Nephron (organoid): ENCODE measurements at regions not wholly inside any gene's neighbourhood (a gene's known extent, or its start where the extent isn't known, plus 50 kb on each side); places are given as distances from the start of the nearest gene placed in this dataset.
A peak's percentile ranks its signal among the peaks of the same experiment; 100 is the strongest.

Source experiments
- H3K27ac Mint-ChIP-seq, 3 experiments: 2 replicates each; pipeline ENCODE4 v1.8.0; 2020; ENCODE audit warnings: mixed read lengths in 3 of 3, mild to moderate bottlenecking in 2 of 3, moderate library complexity in 1 of 3
- H3K27me3 Mint-ChIP-seq: 2 replicates; pipeline ENCODE4 v1.8.0; 2021; ENCODE audit warnings: low read depth, mild to moderate bottlenecking, moderate library complexity, mixed read lengths
- H3K36me3 Mint-ChIP-seq: 2 replicates; pipeline ENCODE4 v1.8.0; 2020; ENCODE audit warnings: low read depth, mixed read lengths
- H3K4me1 Mint-ChIP-seq: 2 replicates; pipeline ENCODE4 v1.8.0; 2020; ENCODE audit warnings: mixed read lengths
- H3K4me3 Mint-ChIP-seq, 3 experiments: 2 replicates each; pipeline ENCODE4 v1.8.0; 2020; ENCODE audit warnings: mild to moderate bottlenecking in 3 of 3, mixed read lengths in 3 of 3, moderate library complexity in 2 of 3
- H3K9me3 Mint-ChIP-seq: 2 replicates; pipeline ENCODE4 v1.8.0; 2020; ENCODE audit warnings: mixed read lengths
- TF ChIP-seq, protein P1 (sequence below), 3 experiments: fragments of 200-600 bp; sonication (generic); IDR thresholded peaks; one replicate each; pipeline ENCODE4 v1.5.0; 2021; ENCODE audit warnings: antibody characterized with exemption in 3 of 3; ENCODE audit not compliant: unreplicated experiment in 3 of 3

DNA sequence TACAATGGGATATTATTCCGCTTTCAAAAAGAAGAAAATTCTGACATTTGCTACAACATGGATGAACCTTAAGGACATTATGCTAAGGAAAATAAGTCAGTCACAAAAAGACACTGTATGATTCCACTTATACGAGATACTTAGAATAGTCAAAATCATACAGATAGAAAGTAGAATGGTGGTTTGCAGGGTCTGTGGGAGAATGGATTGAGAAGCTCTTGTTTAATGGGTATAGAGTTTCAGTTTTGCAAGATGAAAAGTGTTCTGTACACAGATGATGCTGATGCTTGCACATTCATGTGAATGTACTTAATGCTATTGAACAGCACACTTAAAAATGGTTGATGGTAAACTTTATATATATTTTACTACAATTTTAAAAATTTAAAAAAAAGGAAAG lies 2050.7 kb upstream of the WWC1 start:
- no peak overlapping the region for H3K27ac Mint-ChIP-seq
- TF ChIP-seq, protein P1, sequence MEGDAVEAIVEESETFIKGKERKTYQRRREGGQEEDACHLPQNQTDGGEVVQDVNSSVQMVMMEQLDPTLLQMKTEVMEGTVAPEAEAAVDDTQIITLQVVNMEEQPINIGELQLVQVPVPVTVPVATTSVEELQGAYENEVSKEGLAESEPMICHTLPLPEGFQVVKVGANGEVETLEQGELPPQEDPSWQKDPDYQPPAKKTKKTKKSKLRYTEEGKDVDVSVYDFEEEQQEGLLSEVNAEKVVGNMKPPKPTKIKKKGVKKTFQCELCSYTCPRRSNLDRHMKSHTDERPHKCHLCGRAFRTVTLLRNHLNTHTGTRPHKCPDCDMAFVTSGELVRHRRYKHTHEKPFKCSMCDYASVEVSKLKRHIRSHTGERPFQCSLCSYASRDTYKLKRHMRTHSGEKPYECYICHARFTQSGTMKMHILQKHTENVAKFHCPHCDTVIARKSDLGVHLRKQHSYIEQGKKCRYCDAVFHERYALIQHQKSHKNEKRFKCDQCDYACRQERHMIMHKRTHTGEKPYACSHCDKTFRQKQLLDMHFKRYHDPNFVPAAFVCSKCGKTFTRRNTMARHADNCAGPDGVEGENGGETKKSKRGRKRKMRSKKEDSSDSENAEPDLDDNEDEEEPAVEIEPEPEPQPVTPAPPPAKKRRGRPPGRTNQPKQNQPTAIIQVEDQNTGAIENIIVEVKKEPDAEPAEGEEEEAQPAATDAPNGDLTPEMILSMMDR (IDR thresholded peaks at IDR 0.05; ENCODE audit: unreplicated experiment in 3 of 3), result no peak
- H3K4me3 Mint-ChIP-seq, result no peak overlapping the region
- no peaks in the 10 kb centered on the region for H3K4me1 Mint-ChIP-seq
- no peaks in the 10 kb centered on the region for H3K36me3 Mint-ChIP-seq
- peaks cover 25% of the 10 kb centered on the region for H3K9me3 Mint-ChIP-seq
- no peaks in the 10 kb centered on the region for H3K27me3 Mint-ChIP-seq

DNA sequence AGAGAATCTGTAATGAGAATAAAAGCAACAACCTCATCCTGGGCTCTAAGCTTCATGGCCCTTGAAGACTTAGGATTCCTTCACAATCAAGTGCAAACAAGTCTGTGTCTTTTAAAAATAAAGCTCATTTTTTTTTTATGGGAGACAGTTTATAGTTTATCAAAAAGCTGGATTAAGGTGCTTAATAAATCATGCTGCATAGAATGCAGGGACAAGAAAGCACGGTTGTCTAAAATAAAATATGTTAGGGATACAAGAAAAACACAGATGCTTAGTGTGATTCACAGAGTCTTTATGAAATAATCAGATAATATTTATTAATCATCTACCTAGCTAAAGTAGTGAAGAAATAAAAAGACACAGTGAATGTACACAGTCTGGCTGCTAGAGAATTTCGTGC lies 2045.9 kb upstream of the WWC1 start:
- Mint-ChIP-seq H3K27me3 (no peaks in the 10 kb centered on the region), H3K4me1 (peaks cover 4% of the 10 kb centered on the region), H3K4me3 (no peak overlapping the region), H3K27ac (no peak overlapping the region), H3K9me3 (peaks cover 8% of the 10 kb centered on the region), H3K36me3 (no peaks in the 10 kb centered on the region)
- TF ChIP-seq, protein P1 (IDR thresholded peaks at IDR 0.05; ENCODE audit: unreplicated experiment in 3 of 3), result no peak

DNA sequence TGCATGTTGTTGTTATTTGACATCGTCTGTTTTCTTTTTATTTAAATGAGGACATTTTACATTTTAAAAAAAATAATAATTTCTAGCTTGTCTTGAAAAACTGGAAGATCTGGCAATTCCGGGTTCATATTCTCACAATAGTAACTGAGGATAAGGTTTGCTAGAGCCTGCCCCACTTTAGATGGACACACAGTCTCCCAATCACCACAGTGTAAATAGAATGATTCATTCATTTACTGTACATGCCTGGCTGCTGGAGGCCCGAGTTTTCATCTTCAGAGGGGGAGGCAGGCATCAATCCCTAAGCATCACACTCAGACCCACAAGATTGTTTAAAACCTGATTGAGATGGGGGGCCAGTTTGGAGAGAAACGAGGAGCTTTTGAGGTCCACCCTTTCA lies 2039.7 kb upstream of the WWC1 start:
- Mint-ChIP-seq H3K27ac (peak overlapping the region in 1 of 3 experiments; percentile 71), H3K4me3 (peak overlapping the region in 2 of 3 experiments; percentile 50 to 64)

DNA sequence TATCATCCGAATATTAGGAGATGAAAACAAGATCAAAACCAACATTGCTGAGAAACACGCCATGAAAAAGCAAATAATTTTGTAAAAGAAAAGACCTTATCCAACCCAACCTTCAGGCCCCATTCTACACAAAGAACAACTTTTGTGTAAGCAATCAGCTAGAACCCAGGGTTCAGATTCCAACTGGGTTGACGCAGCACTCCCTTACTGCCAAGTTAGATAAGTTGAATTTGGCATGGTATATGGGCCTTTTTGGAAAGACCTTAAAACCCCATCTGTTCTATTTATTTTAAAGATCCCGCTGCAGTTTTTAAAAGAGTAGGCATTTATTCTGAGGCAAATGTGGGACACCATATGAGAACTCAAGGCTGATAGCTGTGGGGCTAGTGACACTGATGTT lies 2033.8 kb upstream of the WWC1 start:
- peaks cover 2% of the 10 kb centered on the region for H3K4me1 Mint-ChIP-seq
- H3K27me3 Mint-ChIP-seq, result peaks cover 5% of the 10 kb centered on the region
- no peak overlapping the region for H3K27ac Mint-ChIP-seq
- H3K36me3 Mint-ChIP-seq, result no peaks in the 10 kb centered on the region
- no peaks in the 10 kb centered on the region for H3K9me3 Mint-ChIP-seq
- TF ChIP-seq, protein P1 (IDR thresholded peaks at IDR 0.05; ENCODE audit: unreplicated experiment in 3 of 3), result no peak
- H3K4me3 Mint-ChIP-seq, result no peak overlapping the region

More for the DNA sequence above, 2039.7 kb upstream of the WWC1 start:
- TF ChIP-seq, protein P1 (IDR thresholded peaks at IDR 0.05; ENCODE audit: unreplicated experiment in 3 of 3), result no peak
- Mint-ChIP-seq H3K9me3 (no peaks in the 10 kb centered on the region), H3K4me1 (peaks cover 5% of the 10 kb centered on the region), H3K36me3 (no peaks in the 10 kb centered on the region), H3K27me3 (peaks cover 5% of the 10 kb centered on the region)

DNA sequence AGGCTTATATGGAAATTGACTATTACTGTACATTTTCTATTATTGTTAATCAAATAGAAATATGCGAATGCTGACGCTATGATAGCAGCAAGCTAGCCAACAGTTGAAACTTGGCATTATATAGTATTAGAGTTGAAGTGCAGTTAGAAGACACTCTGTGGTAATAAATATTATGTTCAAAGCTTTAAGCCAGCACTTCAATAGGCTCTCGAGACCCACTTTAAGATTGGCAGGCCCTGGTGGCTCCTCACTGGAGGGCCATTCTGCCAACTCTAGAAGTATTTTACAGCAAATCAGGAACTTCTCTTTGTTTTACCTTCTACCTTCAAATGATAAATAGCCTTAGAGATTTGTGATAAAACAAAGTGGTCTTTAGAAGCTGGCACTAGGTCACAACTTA lies 2029.0 kb upstream of the WWC1 start:
- Mint-ChIP-seq H3K9me3 (no peaks in the 10 kb centered on the region), H3K36me3 (no peaks in the 10 kb centered on the region), H3K4me1 (no peaks in the 10 kb centered on the region), H3K27ac (no peak overlapping the region), H3K4me3 (no peak overlapping the region), H3K27me3 (no peaks in the 10 kb centered on the region)
- TF ChIP-seq, protein P1 (IDR thresholded peaks at IDR 0.05; ENCODE audit: unreplicated experiment in 3 of 3), result no peak

DNA sequence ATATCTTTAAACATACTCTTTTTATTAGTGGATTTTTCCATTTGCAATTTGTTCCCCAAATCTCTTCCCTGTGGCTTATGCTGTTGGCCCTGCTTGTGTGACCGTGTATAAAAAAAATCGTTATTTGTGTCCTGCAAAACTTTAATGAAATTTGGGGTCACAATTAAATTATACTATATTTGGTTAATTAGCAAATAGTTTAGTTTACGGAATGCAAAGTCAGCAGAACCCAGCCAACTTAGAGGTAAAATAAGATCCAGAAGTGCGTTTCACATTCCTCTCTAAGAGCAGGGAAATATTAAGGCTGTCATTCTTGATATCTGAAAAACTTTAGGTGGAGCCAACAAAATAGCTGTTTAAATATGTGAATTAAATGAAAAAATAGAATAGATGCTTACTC lies 2023.5 kb upstream of the WWC1 start:
- no peaks in the 10 kb centered on the region for H3K9me3 Mint-ChIP-seq
- H3K27me3 Mint-ChIP-seq, result no peaks in the 10 kb centered on the region
- H3K4me1 Mint-ChIP-seq, result no peaks in the 10 kb centered on the region
- H3K36me3 Mint-ChIP-seq, result no peaks in the 10 kb centered on the region
- H3K4me3 Mint-ChIP-seq, result no peak overlapping the region
- TF ChIP-seq, protein P1 (IDR thresholded peaks at IDR 0.05; ENCODE audit: unreplicated experiment in 3 of 3), result no peak
- no peak overlapping the region for H3K27ac Mint-ChIP-seq
